Neural crest cell (in vitro differentiated cells): ENCODE measurements at regions not wholly inside any gene's neighbourhood (a gene's known extent, or its start where the extent isn't known, plus 50 kb on each side); places are given as distances from the start of the nearest gene placed in this dataset.

Experiments
- DNase-seq: peaks from one replicate; pipeline ENCODE4 v3.0.0; 2021; ENCODE audit warnings: low read depth, mixed read lengths, low spot score
- H3K27ac Mint-ChIP-seq: one replicate; pipeline ENCODE4 v1.8.0; 2021; ENCODE audit warnings: mild to moderate bottlenecking, mixed read lengths; ENCODE audit not compliant: unreplicated experiment
- H3K27me3 Mint-ChIP-seq: 2 replicates; pipeline ENCODE4 v1.8.0; 2021; ENCODE audit warnings: low read depth, mild to moderate bottlenecking, mixed read lengths
- H3K36me3 Mint-ChIP-seq: 2 replicates; pipeline ENCODE4 v1.8.0; 2021; ENCODE audit warnings: low read depth, mild to moderate bottlenecking, mixed read lengths
- H3K4me1 Mint-ChIP-seq: 2 replicates; pipeline ENCODE4 v1.8.0; 2021; ENCODE audit warnings: mixed read lengths
- H3K4me3 Mint-ChIP-seq: one replicate; pipeline ENCODE4 v1.8.0; 2021; ENCODE audit warnings: mild to moderate bottlenecking, mixed read lengths
- H3K9me3 Mint-ChIP-seq: 2 replicates; pipeline ENCODE4 v1.8.0; 2021; ENCODE audit warnings: mixed read lengths
- TF ChIP-seq, protein P1 (sequence below): fragments of 200-600 bp; sonication (generic); conservative IDR thresholded peaks from 2 replicates; pipeline ENCODE4 v1.5.0; 2021; ENCODE audit warnings: antibody characterized with exemption, mild to moderate bottlenecking

DNA sequence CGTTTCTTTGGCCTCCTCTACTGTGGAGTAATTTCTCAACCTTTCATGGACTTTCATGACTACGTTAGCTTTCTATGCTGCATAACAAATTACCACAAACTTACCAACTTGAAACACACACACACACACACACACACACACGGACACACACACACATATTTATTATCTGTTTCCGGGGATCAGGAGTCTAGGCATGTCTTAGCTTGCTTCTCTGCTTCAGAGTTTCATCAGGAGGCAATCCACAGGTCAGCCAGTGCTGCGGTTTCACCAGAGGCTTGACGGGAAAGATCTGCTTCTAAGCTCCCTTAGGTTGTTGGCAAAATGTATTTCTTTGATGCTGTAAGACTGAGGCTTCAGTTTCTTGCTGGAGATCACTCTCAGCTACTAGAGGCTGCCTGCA, 59.0 kb upstream of the C9orf72 start:
- Mint-ChIP-seq H3K27me3 (no peaks in the 10 kb centered on the region), H3K4me1 (peaks cover 5% of the 10 kb centered on the region), H3K27ac (no peak overlapping the region), H3K4me3 (no peak overlapping the region), H3K36me3 (no peaks in the 10 kb centered on the region), H3K9me3 (peaks cover 5% of the 10 kb centered on the region)
- TF ChIP-seq, protein P1, sequence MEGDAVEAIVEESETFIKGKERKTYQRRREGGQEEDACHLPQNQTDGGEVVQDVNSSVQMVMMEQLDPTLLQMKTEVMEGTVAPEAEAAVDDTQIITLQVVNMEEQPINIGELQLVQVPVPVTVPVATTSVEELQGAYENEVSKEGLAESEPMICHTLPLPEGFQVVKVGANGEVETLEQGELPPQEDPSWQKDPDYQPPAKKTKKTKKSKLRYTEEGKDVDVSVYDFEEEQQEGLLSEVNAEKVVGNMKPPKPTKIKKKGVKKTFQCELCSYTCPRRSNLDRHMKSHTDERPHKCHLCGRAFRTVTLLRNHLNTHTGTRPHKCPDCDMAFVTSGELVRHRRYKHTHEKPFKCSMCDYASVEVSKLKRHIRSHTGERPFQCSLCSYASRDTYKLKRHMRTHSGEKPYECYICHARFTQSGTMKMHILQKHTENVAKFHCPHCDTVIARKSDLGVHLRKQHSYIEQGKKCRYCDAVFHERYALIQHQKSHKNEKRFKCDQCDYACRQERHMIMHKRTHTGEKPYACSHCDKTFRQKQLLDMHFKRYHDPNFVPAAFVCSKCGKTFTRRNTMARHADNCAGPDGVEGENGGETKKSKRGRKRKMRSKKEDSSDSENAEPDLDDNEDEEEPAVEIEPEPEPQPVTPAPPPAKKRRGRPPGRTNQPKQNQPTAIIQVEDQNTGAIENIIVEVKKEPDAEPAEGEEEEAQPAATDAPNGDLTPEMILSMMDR, result no peak
- DNase-seq, result no peak

DNA sequence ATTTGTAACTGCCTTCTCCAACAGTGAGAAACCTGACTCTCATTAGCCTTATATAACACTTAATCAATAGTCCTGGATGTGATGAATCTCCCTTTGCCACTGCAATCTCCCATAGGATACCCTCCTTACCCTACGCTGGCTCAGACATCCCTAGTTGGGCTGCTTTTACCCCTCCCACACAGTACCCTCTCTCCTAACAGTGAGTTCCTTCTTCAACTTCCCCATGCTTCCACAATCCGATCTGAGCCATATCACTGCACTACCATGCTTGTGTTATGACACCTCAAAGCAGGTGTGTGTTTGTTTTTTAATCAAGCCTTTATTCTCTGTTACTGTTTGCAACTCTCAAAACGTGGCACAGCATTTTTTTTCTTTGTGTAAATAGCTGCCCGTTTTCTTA, 60.5 kb upstream of the C9orf72 start:
- Mint-ChIP-seq H3K9me3 (peaks cover 5% of the 10 kb centered on the region), H3K36me3 (no peaks in the 10 kb centered on the region), H3K4me1 (no peaks in the 10 kb centered on the region), H3K4me3 (no peak overlapping the region), H3K27me3 (no peaks in the 10 kb centered on the region), H3K27ac (no peak overlapping the region)
- no peak for DNase-seq
- TF ChIP-seq, protein P1, result no peak

DNA sequence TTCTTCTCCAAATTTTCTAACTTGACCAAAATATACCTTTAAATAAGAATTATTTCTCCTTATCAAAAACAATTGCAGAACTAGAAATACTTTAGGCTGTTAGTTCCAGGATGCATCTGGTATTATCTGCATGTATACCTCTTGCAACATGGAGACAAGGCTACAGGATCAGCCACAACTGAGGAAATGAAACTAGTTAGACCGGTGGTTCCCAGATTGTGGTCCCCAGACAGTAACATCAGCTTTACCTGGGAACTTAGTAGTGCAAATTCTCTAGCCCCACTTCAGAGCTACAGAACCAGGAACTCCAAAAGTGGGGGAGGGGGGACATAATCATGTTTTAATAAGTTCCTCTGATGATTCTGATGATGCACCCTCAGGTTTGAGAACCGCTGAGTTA, 61.6 kb upstream of the C9orf72 start:
- TF ChIP-seq, protein P1, result no peak
- no peak for DNase-seq
- Mint-ChIP-seq H3K4me3 (no peak overlapping the region), H3K27me3 (no peaks in the 10 kb centered on the region), H3K9me3 (peaks cover 5% of the 10 kb centered on the region), H3K36me3 (no peaks in the 10 kb centered on the region), H3K27ac (no peak overlapping the region), H3K4me1 (no peaks in the 10 kb centered on the region)

DNA sequence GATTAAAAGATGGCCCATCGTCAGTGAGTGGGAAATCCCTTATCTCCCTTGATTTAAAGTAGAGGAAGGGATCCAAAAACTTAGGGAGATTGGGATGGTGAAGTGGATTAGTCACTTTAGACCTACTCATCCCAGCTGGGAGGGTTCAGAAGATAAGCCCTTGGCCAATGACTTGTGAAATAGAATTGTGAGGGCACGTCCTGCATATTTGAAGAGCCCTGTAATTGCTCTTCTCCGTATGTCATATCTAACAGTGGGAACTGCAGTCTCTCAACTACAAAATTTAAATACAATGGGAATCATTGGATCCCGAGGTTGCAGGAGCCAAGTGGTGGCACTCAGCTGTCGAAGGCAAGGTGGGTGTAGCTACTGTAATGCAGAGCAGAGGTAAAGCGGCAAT, 65.4 kb upstream of the C9orf72 start:
- Mint-ChIP-seq H3K36me3 (no peaks in the 10 kb centered on the region), H3K4me3 (no peak overlapping the region)

DNA sequence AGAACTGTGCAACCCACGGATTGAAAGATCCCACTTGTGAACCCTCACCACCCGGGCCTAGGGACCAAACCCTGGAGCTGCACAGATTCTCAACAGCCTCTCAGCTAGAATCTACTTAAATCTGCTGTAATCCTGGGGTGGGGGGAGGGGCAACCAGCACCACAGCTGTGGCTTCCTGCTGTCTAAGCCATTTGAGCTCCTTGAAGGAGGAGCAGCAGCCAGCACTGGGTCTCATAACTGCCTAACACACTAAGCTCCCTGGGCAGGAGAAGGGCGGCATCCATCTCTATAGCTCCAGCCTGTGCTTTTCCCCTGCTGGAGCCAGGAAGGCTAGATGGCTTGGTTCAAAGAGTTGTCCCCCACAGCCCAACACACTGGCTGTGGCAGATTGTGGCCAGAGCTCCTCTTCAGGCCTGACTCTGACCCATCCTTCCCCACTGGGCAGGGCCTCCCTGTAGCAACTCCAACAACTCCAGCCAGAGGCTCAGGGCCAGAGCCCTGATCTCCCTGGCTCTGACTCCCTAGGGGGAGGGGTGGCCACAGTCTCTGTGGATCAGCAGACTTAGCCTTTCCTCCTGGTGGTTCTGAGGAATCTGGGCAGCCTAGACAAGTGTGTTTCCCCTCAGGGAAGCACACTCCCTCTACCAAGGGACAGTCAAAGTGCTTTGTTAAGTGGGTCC, 72.0 kb upstream of the C9orf72 start:
- Mint-ChIP-seq H3K27me3 (no peaks in the 10 kb centered on the region), H3K36me3 (no peaks in the 10 kb centered on the region), H3K9me3 (peaks cover 13% of the 10 kb centered on the region), H3K4me1 (no peaks in the 10 kb centered on the region), H3K27ac (no peak overlapping the region), H3K4me3 (no peak overlapping the region)
- TF ChIP-seq, protein P1, result no peak
- DNase-seq, result no peak

More for the DNA sequence above, 65.4 kb upstream of the C9orf72 start:
- H3K27ac Mint-ChIP-seq, result no peak overlapping the region
- no peaks in the 10 kb centered on the region for H3K27me3 Mint-ChIP-seq
- H3K4me1 Mint-ChIP-seq, result no peaks in the 10 kb centered on the region
- peaks cover 10% of the 10 kb centered on the region for H3K9me3 Mint-ChIP-seq
- no peak for DNase-seq
- TF ChIP-seq, protein P1, result no peak
